ENCODE measurements at regions not wholly inside any gene's neighbourhood (a gene's known extent, or its start where the extent isn't known, plus 50 kb on each side); places are given as distances from the start of the nearest gene placed in this dataset.

DNA sequence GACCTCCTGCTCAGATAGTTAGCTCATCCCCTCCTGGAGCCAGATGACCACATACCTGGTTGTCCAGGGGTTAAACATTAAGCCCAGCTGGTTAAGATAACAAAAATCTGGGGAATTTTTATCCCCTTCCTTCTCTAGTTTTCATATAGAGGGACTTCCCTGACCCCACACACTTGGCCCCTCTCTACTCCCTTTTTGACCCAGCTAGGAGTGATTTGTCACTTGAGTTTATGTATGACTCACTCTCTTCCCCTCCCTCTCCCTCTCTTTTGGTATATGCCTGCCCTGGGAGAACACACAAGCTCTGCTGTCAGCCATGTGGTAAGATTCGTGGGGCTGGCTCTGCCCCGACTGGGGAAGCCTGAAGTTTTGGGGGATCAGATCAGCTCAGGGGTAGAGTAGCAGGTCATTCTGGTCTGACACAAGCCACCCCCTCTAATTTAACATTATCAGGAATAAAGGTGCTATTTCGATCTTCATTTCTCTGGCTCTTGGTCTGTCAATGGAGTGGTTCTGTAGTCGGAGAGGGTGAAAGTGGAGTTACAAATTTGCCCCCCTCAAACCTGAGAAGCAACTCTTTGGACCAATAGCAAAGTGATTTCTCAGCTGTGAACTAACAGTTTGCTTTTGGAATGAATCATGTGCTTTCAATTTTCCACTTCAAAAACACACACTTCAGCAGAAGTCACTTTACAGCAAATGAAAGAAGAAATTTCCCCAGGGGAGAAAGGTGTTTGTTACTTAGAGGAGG lies 415.3 kb upstream of the CADM1 start:
- Mint-ChIP-seq H3K27me3 (peaks cover 13% of the 10 kb centered on the region), H3K9me3 (ENCODE audit: low read depth) (no peaks in the 10 kb centered on the region), H3K27ac (no peak overlapping the region), H3K4me3 (ENCODE audit: low read depth) (no peak overlapping the region), H3K4me1 (ENCODE audit: low read depth) (peaks cover 52% of the 10 kb centered on the region), H3K36me3 (ENCODE audit: insufficient read depth) (no peaks in the 10 kb centered on the region)
- no peak for DNase-seq (ENCODE audit: low spot score, unreplicated experiment)
- TF ChIP-seq, protein P1, sequence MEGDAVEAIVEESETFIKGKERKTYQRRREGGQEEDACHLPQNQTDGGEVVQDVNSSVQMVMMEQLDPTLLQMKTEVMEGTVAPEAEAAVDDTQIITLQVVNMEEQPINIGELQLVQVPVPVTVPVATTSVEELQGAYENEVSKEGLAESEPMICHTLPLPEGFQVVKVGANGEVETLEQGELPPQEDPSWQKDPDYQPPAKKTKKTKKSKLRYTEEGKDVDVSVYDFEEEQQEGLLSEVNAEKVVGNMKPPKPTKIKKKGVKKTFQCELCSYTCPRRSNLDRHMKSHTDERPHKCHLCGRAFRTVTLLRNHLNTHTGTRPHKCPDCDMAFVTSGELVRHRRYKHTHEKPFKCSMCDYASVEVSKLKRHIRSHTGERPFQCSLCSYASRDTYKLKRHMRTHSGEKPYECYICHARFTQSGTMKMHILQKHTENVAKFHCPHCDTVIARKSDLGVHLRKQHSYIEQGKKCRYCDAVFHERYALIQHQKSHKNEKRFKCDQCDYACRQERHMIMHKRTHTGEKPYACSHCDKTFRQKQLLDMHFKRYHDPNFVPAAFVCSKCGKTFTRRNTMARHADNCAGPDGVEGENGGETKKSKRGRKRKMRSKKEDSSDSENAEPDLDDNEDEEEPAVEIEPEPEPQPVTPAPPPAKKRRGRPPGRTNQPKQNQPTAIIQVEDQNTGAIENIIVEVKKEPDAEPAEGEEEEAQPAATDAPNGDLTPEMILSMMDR (IDR thresholded peaks at IDR 0.05; ENCODE audit: unreplicated experiment) = no peak

DNA sequence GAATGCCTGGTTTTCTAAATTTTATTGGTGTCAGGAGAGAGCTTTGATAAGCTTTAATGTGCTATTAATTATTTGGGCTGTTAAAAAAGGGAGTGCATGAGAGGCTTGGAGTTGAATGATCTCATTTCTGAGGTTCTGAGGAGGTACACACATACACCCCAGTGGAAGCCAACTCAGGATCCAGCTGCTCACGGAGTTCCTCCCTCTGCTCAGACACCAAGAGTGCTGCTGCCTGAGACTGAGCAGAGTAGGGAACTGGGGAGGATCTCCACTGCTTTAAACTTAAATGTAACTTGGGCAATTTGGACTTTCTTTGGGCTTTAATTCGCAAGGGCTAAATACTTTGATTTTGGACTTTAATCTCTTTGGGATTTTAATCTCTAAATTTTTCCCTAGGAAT lies 414.4 kb upstream of the CADM1 start:
- Mint-ChIP-seq H3K27me3 (peaks cover 13% of the 10 kb centered on the region), H3K9me3 (ENCODE audit: low read depth) (no peaks in the 10 kb centered on the region), H3K27ac (no peak overlapping the region), H3K36me3 (ENCODE audit: insufficient read depth) (no peaks in the 10 kb centered on the region), H3K4me1 (ENCODE audit: low read depth) (peaks cover 52% of the 10 kb centered on the region), H3K4me3 (ENCODE audit: low read depth) (no peak overlapping the region)
- DNase-seq (ENCODE audit: low spot score, unreplicated experiment) = no peak
- TF ChIP-seq, protein P1 (IDR thresholded peaks at IDR 0.05; ENCODE audit: unreplicated experiment) = no peak

DNA sequence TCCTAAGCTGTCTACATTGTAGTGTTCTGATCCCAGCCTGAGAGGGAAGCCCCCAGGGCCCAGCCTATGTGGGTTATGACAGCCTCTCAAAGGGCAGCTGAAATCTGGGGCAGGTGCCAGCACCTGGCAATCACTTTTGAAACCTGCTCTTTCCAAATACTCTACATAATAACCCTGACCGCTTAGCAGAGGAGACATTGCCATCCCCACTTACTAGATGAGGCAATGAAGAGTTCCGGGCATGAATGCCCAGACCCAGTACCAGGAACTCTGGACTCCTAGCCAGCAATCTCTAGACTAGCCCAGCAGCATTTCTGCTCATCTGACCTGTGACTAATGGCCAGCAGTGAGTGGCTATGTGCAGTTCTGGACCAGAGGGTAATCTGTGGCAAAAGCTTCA lies 412.4 kb upstream of the CADM1 start:
- H3K4me3 Mint-ChIP-seq (ENCODE audit: low read depth) = no peak overlapping the region
- TF ChIP-seq, protein P1 (IDR thresholded peaks at IDR 0.05; ENCODE audit: unreplicated experiment) = no peak
- H3K36me3 Mint-ChIP-seq (ENCODE audit: insufficient read depth) = no peaks in the 10 kb centered on the region
- H3K4me1 Mint-ChIP-seq (ENCODE audit: low read depth) = peaks cover 35% of the 10 kb centered on the region
- peaks cover 5% of the 10 kb centered on the region for H3K27me3 Mint-ChIP-seq
- H3K27ac Mint-ChIP-seq = no peak overlapping the region
- no peaks in the 10 kb centered on the region for H3K9me3 Mint-ChIP-seq (ENCODE audit: low read depth)
- no peak for DNase-seq (ENCODE audit: low spot score, unreplicated experiment)

DNA sequence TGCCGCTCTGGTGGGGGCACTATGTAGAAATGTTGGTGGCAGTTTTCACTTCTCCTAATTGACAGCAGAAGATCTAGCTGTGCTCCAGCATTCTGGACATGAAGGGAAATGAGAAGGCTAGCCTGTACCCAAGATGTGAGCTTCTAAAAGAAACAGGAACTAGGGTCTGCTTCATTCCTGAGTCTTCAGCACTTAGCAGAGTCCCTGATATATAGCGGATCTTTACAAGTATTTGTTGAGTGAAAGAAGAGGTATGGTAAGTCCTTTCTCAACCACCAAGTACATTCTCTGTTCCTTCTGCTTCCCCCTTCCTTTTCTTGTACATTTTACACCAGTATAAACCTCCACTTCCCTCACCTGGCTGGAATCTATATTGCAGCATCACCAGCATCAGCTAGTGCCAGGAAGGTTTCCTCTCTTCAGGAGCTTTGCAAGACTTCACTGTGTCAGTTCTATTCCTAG lies 408.3 kb upstream of the CADM1 start:
- no peak overlapping the region for H3K27ac Mint-ChIP-seq
- no peak overlapping the region for H3K4me3 Mint-ChIP-seq (ENCODE audit: low read depth)

DNA sequence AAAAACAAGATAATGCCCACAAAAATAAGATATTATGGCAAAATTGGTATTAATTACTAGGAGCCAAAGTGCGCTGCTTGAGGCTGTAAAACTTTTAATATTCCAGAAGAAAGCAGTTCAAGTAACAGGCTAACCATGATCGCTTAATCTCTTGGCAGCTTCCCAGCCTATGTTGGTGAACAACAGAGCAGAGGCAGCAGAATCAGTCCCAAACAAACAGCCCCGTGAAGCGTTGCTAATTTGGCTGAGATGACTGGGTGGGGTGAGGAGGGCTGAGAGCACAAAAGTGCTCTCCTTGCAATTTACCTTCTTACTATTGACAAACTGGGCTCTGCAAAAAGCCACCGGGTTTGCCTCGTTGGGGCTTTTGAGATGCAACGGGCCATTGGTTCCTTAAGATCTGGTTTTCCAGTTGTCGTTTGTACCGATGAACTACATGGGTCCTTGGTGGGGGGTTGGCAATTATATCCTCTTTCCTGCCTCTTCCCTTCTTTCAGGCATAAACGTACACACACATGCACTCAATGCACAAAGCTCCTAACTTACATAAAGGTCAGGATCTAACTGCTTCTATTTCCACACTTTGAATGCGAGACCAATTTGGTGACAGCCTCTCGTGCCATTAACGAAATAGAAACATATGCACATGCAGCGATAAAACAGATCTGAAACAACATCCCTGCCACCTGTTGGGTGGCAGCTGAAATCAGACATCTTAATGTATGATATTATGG lies 407.6 kb upstream of the CADM1 start:
- DNase-seq (ENCODE audit: low spot score, unreplicated experiment) = no peak
- H3K27me3 Mint-ChIP-seq = peaks cover 5% of the 10 kb centered on the region
- TF ChIP-seq, protein P1 (IDR thresholded peaks at IDR 0.05; ENCODE audit: unreplicated experiment) = no peak
- H3K27ac Mint-ChIP-seq = no peak overlapping the region
- H3K36me3 Mint-ChIP-seq (ENCODE audit: insufficient read depth) = no peaks in the 10 kb centered on the region
- H3K4me1 Mint-ChIP-seq (ENCODE audit: low read depth) = peaks cover 16% of the 10 kb centered on the region
- no peak overlapping the region for H3K4me3 Mint-ChIP-seq (ENCODE audit: low read depth)
- H3K9me3 Mint-ChIP-seq (ENCODE audit: low read depth) = no peaks in the 10 kb centered on the region

More for the DNA sequence above, 408.3 kb upstream of the CADM1 start:
- Mint-ChIP-seq H3K4me1 (ENCODE audit: low read depth) (peaks cover 13% of the 10 kb centered on the region), H3K27me3 (peaks cover 5% of the 10 kb centered on the region), H3K36me3 (ENCODE audit: insufficient read depth) (no peaks in the 10 kb centered on the region), H3K9me3 (ENCODE audit: low read depth) (no peaks in the 10 kb centered on the region)
- no peak for DNase-seq (ENCODE audit: low spot score, unreplicated experiment)
- TF ChIP-seq, protein P1 (IDR thresholded peaks at IDR 0.05; ENCODE audit: unreplicated experiment) = peak; percentile 59

Measured in progenitor cell of endocrine pancreas (in vitro differentiated cells).